ENCODE measurements at regions not wholly inside any gene's neighbourhood (a gene's known extent, or its start where the extent isn't known, plus 50 kb on each side); places are given as distances from the start of the nearest gene placed in this dataset.

- no peak for TF ChIP-seq CTCF (conservative IDR thresholded peaks at IDR 0.05)
- no peak; the same call in 1 of the 2 replicates for TF ChIP-seq ZFX (IDR thresholded peaks at IDR 0.05)
Observed at GRCh38 chr17:27230996-27231395, 62.9 kb upstream of the WSB1 start.

Measured in C4-2B (cell line).